Endothelial cell (in vitro differentiated cells): ENCODE measurements at regions not wholly inside any gene's neighbourhood (a gene's known extent, or its start where the extent isn't known, plus 50 kb on each side); places are given as distances from the start of the nearest gene placed in this dataset.

Experiments used
- DNase-seq: peaks from one replicate; pipeline ENCODE4 v3.0.0; 2021; ENCODE audit warnings: low spot score
- H3K27ac Mint-ChIP-seq: one replicate; pipeline ENCODE4 v1.8.0; 2021; ENCODE audit warnings: mixed read lengths, inconsistent platforms; ENCODE audit not compliant: unreplicated experiment
- H3K27me3 Mint-ChIP-seq: one replicate; pipeline ENCODE4 v1.8.0; 2021; ENCODE audit warnings: mild to moderate bottlenecking, moderate library complexity, mixed read lengths, inconsistent platforms; ENCODE audit not compliant: unreplicated experiment
- H3K36me3 Mint-ChIP-seq: one replicate; pipeline ENCODE4 v1.8.0; 2021; ENCODE audit warnings: mild to moderate bottlenecking, low read depth, mixed read lengths, inconsistent platforms; ENCODE audit not compliant: unreplicated experiment
- H3K4me1 Mint-ChIP-seq: one replicate; pipeline ENCODE4 v1.8.0; 2021; ENCODE audit warnings: mild to moderate bottlenecking, mixed read lengths, inconsistent platforms; ENCODE audit not compliant: unreplicated experiment
- H3K4me3 Mint-ChIP-seq: one replicate; pipeline ENCODE4 v1.8.0; 2021; ENCODE audit warnings: mild to moderate bottlenecking, mixed read lengths, inconsistent platforms; ENCODE audit not compliant: unreplicated experiment
- H3K9me3 Mint-ChIP-seq: one replicate; pipeline ENCODE4 v1.8.0; 2021; ENCODE audit warnings: mixed read lengths, inconsistent platforms; ENCODE audit not compliant: unreplicated experiment
- TF ChIP-seq, protein P1 (sequence below): fragments of 200-600 bp; sonication (generic); IDR thresholded peaks from one replicate; pipeline ENCODE4 v1.5.0; 2021; ENCODE audit warnings: antibody characterized with exemption; ENCODE audit not compliant: unreplicated experiment

DNA sequence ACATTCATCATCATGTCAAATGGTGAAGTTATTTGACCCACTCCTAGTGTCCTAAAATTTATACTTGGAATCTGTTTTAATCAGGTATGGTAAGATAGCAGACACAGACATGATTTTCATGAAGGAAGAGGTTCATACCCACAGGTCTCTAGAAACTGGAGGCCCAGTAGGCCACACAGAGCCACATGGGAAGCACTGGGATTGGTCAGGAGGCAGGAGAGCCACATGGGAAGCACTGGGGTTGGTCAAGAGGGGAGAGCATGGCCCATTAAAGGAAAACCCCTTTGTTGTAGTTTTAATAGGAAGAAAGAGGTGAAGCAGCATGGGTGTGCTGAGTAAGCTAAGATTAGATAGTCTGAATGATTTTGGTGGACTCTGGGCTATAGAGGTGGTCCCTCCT is 356.9 kb downstream of the MFSD1 start:
- H3K4me1 Mint-ChIP-seq: no peaks in the 10 kb centered on the region
- no peaks in the 10 kb centered on the region for H3K36me3 Mint-ChIP-seq
- no peak for DNase-seq
- H3K27me3 Mint-ChIP-seq: peaks cover 1% of the 10 kb centered on the region
- H3K27ac Mint-ChIP-seq: no peak overlapping the region
- H3K9me3 Mint-ChIP-seq: no peaks in the 10 kb centered on the region
- H3K4me3 Mint-ChIP-seq: no peak overlapping the region
- TF ChIP-seq, protein P1, sequence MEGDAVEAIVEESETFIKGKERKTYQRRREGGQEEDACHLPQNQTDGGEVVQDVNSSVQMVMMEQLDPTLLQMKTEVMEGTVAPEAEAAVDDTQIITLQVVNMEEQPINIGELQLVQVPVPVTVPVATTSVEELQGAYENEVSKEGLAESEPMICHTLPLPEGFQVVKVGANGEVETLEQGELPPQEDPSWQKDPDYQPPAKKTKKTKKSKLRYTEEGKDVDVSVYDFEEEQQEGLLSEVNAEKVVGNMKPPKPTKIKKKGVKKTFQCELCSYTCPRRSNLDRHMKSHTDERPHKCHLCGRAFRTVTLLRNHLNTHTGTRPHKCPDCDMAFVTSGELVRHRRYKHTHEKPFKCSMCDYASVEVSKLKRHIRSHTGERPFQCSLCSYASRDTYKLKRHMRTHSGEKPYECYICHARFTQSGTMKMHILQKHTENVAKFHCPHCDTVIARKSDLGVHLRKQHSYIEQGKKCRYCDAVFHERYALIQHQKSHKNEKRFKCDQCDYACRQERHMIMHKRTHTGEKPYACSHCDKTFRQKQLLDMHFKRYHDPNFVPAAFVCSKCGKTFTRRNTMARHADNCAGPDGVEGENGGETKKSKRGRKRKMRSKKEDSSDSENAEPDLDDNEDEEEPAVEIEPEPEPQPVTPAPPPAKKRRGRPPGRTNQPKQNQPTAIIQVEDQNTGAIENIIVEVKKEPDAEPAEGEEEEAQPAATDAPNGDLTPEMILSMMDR: no peak

DNA sequence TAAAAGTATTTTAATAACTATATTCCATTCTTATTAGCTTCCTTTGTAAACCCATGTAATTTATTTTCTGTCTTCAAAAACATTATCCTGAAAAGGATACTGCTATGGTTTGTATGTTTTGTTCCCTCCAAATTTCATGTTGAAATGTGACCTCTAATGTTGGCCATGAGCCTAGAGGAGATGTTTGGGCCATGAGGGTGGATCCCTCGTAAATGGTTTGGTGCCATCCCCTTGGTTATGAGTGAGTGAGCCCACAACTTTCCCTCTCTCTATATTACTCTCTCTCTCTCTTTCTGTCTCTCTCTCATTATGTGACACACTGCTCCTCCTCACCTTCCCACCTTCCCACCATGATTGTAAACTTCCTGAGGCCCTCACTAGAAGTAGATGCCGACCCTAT is 357.7 kb downstream of the MFSD1 start:
- TF ChIP-seq, protein P1: no peak
- Mint-ChIP-seq H3K36me3 (no peaks in the 10 kb centered on the region), H3K9me3 (no peaks in the 10 kb centered on the region), H3K4me1 (no peaks in the 10 kb centered on the region), H3K4me3 (no peak overlapping the region), H3K27ac (no peak overlapping the region), H3K27me3 (peaks cover 1% of the 10 kb centered on the region)
- no peak for DNase-seq

DNA sequence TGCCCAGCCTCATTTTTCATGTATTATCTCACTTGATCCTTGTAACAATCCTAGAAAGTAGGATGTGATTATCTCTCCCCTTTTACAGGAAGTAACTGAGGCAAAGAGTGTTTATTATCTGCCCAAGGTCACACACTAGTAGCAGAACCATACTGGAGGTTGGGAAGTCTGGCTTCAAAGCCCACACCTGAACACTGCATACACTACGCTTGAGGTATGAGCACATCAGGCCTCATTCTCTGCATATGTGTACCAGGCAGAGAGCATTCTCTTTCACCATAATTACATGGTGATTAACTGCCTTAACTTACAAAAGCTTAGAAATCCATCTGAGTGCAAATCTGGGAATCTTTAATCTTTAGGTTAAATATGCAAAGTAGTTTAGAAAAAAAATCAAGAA is 361.8 kb downstream of the MFSD1 start:
- no peak overlapping the region for H3K27ac Mint-ChIP-seq
- no peak overlapping the region for H3K4me3 Mint-ChIP-seq
- TF ChIP-seq, protein P1: no peak
- H3K4me1 Mint-ChIP-seq: no peaks in the 10 kb centered on the region
- no peak for DNase-seq
- no peaks in the 10 kb centered on the region for H3K9me3 Mint-ChIP-seq
- peaks cover 1% of the 10 kb centered on the region for H3K27me3 Mint-ChIP-seq
- H3K36me3 Mint-ChIP-seq: no peaks in the 10 kb centered on the region

DNA sequence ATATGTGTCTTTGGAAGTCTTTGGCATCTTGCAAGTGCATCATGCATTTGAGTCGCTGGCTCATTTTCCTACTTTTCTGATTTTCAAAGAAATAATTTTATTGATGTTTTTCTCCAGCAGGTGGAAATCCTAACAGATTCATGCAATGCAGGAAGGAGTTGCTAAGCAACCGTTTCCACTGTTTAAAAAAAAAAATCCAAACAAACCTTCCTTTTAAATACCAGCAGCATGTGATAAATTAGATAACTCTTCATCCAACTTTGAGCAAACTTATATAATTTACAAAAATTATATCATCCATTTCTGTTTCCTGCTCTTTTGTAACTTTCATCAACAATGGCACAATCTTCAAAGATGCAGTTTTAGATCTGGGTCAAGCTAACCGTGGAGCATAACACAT is 364.1 kb downstream of the MFSD1 start:
- Mint-ChIP-seq H3K9me3 (no peaks in the 10 kb centered on the region), H3K27me3 (no peaks in the 10 kb centered on the region), H3K4me3 (no peak overlapping the region), H3K27ac (peak overlapping the region; percentile 30), H3K4me1 (peaks cover 12% of the 10 kb centered on the region), H3K36me3 (no peaks in the 10 kb centered on the region)
- no peak for DNase-seq
- TF ChIP-seq, protein P1: no peak

DNA sequence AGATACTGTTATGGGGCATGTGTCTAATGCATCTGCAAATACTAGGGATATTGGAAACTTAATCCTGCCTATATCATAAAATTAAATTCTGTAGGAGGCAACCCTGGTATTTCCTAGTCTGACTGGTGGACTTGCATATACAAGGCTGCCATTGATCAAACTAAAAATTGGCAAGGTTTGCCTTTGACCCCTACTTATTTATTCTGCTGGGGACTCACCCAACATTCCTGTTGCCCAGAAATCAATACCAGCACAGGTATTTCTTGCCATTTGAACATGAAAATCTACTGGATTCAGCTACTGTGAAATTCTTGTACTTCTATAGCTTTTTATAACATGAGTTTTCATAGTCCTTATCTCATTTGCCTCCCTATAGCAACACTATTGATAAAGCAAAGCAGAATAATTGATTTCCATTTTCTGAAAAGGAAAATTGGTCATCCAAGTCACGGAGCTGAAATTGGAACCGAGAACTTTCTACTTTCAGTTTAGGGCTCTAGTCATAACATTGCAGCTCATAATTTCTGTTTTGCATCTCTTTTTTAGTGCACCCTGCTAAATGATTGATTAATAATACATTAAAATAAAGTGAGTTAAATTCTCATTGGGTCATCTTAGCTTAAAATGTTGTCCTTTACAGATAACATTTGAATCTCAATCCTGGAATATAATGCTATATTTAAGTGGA is 365.2 kb downstream of the MFSD1 start:
- Mint-ChIP-seq H3K36me3 (no peaks in the 10 kb centered on the region), H3K4me1 (peaks cover 12% of the 10 kb centered on the region), H3K9me3 (no peaks in the 10 kb centered on the region), H3K27ac (no peak overlapping the region), H3K27me3 (no peaks in the 10 kb centered on the region), H3K4me3 (no peak overlapping the region)
- TF ChIP-seq, protein P1: no peak
- no peak for DNase-seq
